HG03159 (cell line): ENCODE measurements at regions not wholly inside any gene's neighbourhood (a gene's known extent, or its start where the extent isn't known, plus 50 kb on each side); places are given as distances from the start of the nearest gene placed in this dataset.

ENCODE experiments used
- ATAC-seq: cut with Tn5 transposase; IDR thresholded peaks from one replicate; pipeline ENCODE4 v1.9.1; 2021; ENCODE audit warnings: mild to moderate bottlenecking, moderate library complexity; ENCODE audit not compliant: unreplicated experiment

GRCh38 chr10:44180321-44181168 is 204.4 kb downstream of the CXCL12 start:
- ATAC-seq, result no peak

DNA sequence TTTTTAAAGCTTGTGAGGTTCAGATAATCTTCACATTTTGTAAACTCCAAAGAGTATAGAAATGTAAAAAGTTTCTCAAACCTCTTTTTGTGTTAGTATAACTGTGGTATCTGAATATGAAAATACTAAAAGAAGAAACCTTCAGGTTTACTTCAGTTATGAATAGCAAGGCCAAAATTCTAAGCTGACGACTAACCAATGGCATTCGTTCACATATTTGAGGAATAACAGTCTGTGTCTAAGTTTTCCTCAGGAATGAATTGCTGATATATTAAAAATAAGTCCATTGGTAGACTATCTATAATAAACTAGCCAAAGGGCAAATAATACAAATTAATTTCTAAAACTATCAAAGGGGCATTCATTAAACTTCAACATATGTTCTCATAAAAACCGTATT is 206.0 kb downstream of the CXCL12 start:
- no peak for ATAC-seq

- ATAC-seq, result no peak
Measured at GRCh38 chr10:44178281-44178680, 206.6 kb downstream of the CXCL12 start.

GRCh38 chr10:44177610-44178009 is 207.3 kb downstream of the CXCL12 start:
- no peak for ATAC-seq

GRCh38 chr10:44176311-44176710 is 208.6 kb downstream of the CXCL12 start:
- ATAC-seq, result no peak

DNA sequence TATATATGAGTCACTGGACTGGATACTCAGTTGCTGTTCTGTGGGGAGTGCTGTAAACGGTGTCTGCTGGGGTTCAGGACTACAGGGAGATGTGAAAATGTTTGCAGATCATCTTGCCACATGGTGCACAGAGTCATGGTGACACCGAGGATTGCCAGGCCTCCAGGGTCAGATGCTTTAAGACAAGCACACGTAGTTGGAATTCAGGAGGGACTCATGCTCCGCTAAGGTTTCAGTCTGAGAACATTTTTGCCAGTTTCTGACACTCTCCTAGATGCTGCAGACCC is 211.3 kb downstream of the CXCL12 start:
- no peak for ATAC-seq

DNA sequence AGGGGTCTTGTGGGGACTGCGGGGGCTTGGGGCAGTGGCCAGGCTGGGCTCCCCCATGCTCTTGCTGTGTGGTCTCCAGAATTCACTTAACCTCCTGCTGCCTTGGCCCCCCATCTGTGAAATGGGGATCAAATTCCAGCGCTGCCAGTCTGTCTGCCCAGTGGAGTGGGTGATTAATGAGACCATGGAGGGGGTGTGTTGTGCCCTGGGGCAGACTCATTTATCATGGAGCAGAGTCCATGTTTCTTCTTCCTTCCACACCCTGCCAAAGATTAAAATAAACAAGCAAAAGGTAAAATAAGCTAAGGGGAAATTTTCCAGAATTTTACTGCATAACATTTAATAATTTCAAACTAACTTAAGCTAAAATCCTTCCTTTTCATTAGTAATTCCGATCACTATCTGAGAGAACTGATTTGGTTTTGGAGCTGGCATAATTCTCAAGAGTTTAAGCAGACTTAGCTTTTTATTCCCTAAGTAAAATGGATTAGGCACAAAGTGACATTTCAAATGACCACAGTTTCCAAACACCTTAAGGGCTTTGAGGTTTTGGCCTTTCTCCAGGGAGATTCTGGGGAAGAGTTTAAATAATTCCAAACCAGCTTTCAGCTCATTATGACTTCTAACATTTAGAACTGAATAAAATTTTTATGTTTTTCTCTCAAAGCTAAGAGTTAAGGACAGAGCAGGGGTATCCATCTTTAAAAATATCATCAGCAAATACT is 211.9 kb downstream of the CXCL12 start:
- ATAC-seq, result no peak

GRCh38 chr10:44171765-44172164 is 213.1 kb downstream of the CXCL12 start:
- ATAC-seq, result no peak

DNA sequence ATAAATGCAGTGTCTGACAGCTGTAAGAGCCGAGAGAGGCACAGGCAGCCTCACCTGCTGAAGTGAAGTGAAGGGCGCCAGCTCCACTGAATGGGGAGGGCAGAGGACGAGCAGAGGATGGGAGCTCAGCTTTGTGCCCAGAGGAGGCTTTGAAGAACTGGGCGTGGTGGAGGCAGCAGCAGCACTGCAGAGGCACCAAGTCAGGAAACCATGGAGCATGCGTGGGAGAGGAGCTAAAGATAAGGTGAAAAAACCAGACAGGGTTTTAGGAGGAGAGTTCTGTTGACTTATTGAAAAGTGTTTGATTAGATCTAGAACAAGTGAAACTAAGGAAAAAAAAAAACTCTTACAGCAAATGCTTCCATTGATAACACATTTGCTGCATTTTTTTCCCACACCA is 216.4 kb downstream of the CXCL12 start:
- no peak for ATAC-seq

- ATAC-seq, result no peak
Measured at GRCh38 chr10:44167752-44168151, 217.1 kb downstream of the CXCL12 start.

- ATAC-seq, result no peak
Measured at GRCh38 chr10:44166441-44166840, 218.5 kb downstream of the CXCL12 start.

GRCh38 chr10:44164251-44164956 is 220.5 kb downstream of the CXCL12 start:
- no peak for ATAC-seq

GRCh38 chr10:44161184-44161583 is 223.7 kb downstream of the CXCL12 start:
- ATAC-seq, result no peak

DNA sequence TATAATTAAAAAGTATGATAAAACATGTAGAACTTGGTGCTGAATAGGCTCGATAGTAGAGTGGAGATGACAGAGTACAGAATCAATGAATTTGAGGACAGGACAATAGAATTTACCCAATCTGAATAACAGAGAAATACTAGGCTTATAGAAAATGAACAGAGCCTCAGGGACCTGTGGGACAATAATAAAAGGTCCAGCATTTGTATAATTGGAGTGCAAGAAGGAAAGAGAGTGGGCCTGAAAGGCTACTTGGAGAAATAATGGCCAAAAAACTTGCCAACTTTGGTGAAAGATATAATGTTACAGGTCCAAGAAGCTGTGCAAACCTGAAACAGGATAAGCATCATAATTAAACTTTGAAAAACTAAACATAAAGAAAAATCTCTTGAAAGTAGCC is 227.3 kb downstream of the CXCL12 start:
- ATAC-seq, result no peak

DNA sequence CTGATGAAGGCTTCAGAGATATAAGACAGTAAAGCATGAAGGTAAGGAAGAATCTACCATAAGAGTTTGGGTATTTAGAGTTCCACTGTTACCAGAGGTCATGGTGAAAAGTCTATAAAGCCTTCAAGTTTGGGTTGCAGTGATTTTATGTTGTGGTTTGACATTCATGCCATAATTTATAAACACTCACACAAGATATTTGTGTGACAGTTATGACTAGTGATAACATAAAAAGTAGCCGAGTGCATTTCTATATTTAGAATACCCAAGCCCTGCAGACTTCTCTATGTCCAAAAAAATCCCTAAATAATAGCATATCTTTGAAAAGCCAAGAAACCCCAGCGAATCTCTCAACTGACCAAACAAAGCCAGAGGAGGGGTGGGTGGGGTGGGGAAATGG is 229.9 kb downstream of the CXCL12 start:
- ATAC-seq, result no peak

GRCh38 chr10:44153918-44154670 is 230.8 kb downstream of the CXCL12 start:
- ATAC-seq, result no peak

- ATAC-seq, result no peak
Measured at GRCh38 chr10:44143556-44143955, 241.3 kb downstream of the CXCL12 start.

GRCh38 chr10:44132361-44133289 is 252.3 kb downstream of the CXCL12 start:
- ATAC-seq, result no peak

GRCh38 chr10:44126291-44126717 is 258.6 kb downstream of the CXCL12 start:
- no peak for ATAC-seq

DNA sequence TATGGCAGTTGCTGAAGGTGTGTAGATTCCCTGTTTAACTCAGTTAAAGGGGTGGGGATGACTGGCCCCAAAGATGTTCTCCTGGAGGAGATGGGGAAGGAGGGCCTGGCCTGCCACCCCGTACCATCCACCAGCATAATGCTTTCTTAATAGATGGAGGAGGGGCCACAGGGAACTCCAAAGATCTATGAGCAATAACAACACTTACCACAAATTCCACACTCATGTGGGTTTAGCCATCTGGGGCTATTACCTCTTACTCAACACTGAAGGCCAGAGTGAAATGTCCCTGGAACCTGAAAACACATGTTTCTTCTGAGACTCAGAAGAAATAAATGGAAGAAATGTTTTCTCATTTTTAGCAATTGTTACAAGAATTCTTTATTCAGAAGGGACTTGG is 259.0 kb downstream of the CXCL12 start:
- ATAC-seq, result no peak
